ENCODE measurements at regions not wholly inside any gene's neighbourhood (a gene's known extent, or its start where the extent isn't known, plus 50 kb on each side); places are given as distances from the start of the nearest gene placed in this dataset.

DNA sequence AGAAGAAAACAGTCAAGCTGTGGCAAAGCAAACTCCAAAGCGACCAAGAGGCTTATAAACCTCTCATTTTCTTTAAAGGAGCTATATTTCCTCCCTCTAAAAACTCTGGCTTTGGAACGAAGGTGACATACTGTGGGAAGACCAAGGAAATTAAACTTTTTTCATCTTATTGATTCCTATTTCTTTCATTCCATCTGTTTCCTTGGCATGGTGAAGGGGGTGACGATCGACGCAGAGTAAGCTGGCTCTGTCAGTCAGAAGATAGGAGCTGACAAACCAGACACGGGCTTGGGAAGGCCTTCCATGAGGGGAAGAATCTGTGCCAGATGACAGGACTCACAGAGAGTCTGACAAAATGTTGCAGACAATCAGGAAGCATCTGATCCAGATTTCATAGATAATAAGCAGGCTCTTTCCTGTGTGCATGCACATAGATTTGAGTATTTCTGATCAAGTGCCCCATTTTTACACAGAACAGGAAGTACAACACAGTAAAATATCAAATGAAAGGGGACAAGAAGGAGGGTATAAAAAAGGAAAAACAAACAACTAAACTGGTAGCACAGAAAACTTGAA is 261.7 kb downstream of the SATB2 start:
- H3K18ac ChIP-seq (ENCODE audit: low read length) = no peak overlapping the region
- H3K79me1 ChIP-seq (ENCODE audit: low read depth, low read length) = no peaks in the 10 kb centered on the region
- H3K27ac ChIP-seq (replicated peaks; ENCODE audit: low read length) = no peak overlapping the region
- H3K4me3 ChIP-seq (ENCODE audit: low read length in 2 of 2) = no peak overlapping the region
- no peak overlapping the region for H2AFZ ChIP-seq (ENCODE audit: low read length)
- no peak overlapping the region for H2BK5ac ChIP-seq (ENCODE audit: low read length)
- no peak for DNase-seq (ENCODE audit: low spot score)
- H3K9ac ChIP-seq (ENCODE audit: low read depth, low read length, poor library complexity) = no peak overlapping the region
- no peak overlapping the region for H2BK15ac ChIP-seq (ENCODE audit: low read length)
- no peaks in the 10 kb centered on the region for H3K36me3 ChIP-seq (replicated peaks in 1 of 2; ENCODE audit: control insufficient read depth in 2 of 2, insufficient read depth in 2 of 2, low read length in 2 of 2)
- no peak overlapping the region for H4K8ac ChIP-seq (ENCODE audit: low read depth, low read length)
- no peak overlapping the region for H3K23ac ChIP-seq (ENCODE audit: low read depth, low read length, poor library complexity)
- H4K91ac ChIP-seq (ENCODE audit: low read depth, low read length, poor library complexity) = no peak overlapping the region
- no peak overlapping the region for H3K4ac ChIP-seq (ENCODE audit: low read length)
- no peak overlapping the region for H3K14ac ChIP-seq (ENCODE audit: low read length)
- H2AK5ac ChIP-seq (ENCODE audit: low read depth, low read length) = no peak overlapping the region
- no CpG with 5 or more reads among the region's 6 CpGs for WGBS, 2 donors (ENCODE audit: extremely low coverage in 2 of 2, insufficient read length in 2 of 2, insufficient replicate concordance in 1 of 2)
- H2BK120ac ChIP-seq (ENCODE audit: low read depth, low read length) = no peak overlapping the region
- H3K4me1 ChIP-seq (ENCODE audit: control insufficient read depth in 2 of 2, insufficient read depth in 1 of 2, low read depth in 1 of 2, low read length in 2 of 2) = peaks cover 5 to 17% of the 10 kb centered on the region in 2 donors
- H3K9me3 ChIP-seq (replicated peaks in 1 of 2; ENCODE audit: control insufficient read depth in 2 of 2, insufficient read depth in 1 of 2, low read depth in 1 of 2, low read length in 2 of 2) = no peaks in the 10 kb centered on the region
- no peak overlapping the region for H3K4me2 ChIP-seq (ENCODE audit: insufficient read depth, low read length, poor library complexity, severe bottlenecking)
- H2BK12ac ChIP-seq (ENCODE audit: low read length) = no peak overlapping the region
- H3K27me3 ChIP-seq (ENCODE audit: control insufficient read depth in 3 of 3, insufficient read depth in 3 of 3, low read depth in 1 of 3, low read length in 3 of 3) = no peaks in the 10 kb centered on the region

DNA sequence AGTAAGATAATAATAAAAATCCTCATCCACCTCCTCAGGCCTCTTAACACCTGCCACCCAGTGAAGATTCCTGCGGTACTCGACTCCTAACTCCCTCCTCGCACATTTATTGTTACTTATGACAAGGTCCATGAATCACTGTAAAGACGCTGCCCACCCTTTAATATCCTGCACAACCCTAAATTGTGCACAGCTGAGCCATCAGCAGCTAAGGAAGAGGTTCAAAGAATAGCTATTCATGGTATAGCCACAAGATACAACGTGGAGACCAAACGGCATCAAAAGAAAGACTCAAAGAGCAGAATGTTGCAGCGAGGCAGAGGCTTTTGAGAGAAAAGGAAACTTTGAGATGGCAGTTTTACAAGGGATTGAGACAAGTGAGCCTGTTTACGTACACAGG is 266.3 kb downstream of the SATB2 start:
- Histone ChIP-seq H3K18ac (ENCODE audit: low read length) (no peak overlapping the region), H2BK15ac (ENCODE audit: low read length) (no peak overlapping the region), H3K4me3 (ENCODE audit: low read length in 2 of 2) (no peak overlapping the region), H3K14ac (ENCODE audit: low read length) (no peak overlapping the region), H3K27me3 (ENCODE audit: control insufficient read depth in 3 of 3, insufficient read depth in 3 of 3, low read depth in 1 of 3, low read length in 3 of 3) (no peaks in the 10 kb centered on the region), H3K36me3 (replicated peaks in 1 of 2; ENCODE audit: control insufficient read depth in 2 of 2, insufficient read depth in 2 of 2, low read length in 2 of 2) (no peaks in the 10 kb centered on the region), H3K23ac (ENCODE audit: low read depth, low read length, poor library complexity) (no peak overlapping the region), H2BK120ac (ENCODE audit: low read depth, low read length) (no peak overlapping the region), H3K27ac (replicated peaks; ENCODE audit: low read length) (no peak overlapping the region), H3K9me3 (replicated peaks in 1 of 2; ENCODE audit: control insufficient read depth in 2 of 2, insufficient read depth in 1 of 2, low read depth in 1 of 2, low read length in 2 of 2) (no peaks in the 10 kb centered on the region), H3K4me1 (ENCODE audit: control insufficient read depth in 2 of 2, insufficient read depth in 1 of 2, low read depth in 1 of 2, low read length in 2 of 2) (peaks cover 5% of the 10 kb centered on the region in 2 donors), H4K91ac (ENCODE audit: low read depth, low read length, poor library complexity) (no peak overlapping the region), H4K8ac (ENCODE audit: low read depth, low read length) (no peak overlapping the region), H2AFZ (ENCODE audit: low read length) (peak overlapping the region; percentile 61), H2BK5ac (ENCODE audit: low read length) (no peak overlapping the region), H2BK12ac (ENCODE audit: low read length) (no peak overlapping the region), H3K4ac (ENCODE audit: low read length) (no peak overlapping the region), H3K9ac (ENCODE audit: low read depth, low read length, poor library complexity) (no peak overlapping the region), H3K79me1 (ENCODE audit: low read depth, low read length) (no peaks in the 10 kb centered on the region), H3K4me2 (ENCODE audit: insufficient read depth, low read length, poor library complexity, severe bottlenecking) (no peak overlapping the region), H2AK5ac (ENCODE audit: low read depth, low read length) (no peak overlapping the region)
- WGBS, 2 donors (ENCODE audit: extremely low coverage in 2 of 2, insufficient read length in 2 of 2, insufficient replicate concordance in 1 of 2) = no CpG with 5 or more reads among the region's 8 CpGs
- no peak for DNase-seq (ENCODE audit: low spot score)

DNA sequence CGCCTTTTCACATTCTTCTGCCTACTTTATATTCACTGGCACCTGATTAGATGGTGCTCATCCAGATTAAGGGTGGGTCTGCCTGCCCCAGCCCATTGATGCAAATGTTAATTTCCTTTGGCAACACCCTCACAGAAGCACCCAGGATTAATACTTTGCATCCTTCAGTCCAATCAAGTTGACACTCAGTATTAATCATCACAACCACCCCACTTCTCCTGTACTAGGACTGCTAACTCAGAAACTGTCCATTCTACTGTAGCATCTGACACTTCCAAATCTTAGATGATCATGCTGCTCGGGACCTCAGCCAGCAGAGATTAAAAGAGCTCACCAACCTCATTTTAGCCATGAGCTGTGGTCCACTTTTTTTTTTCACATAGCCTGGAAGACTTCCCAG is 268.5 kb downstream of the SATB2 start:
- H3K4me3 ChIP-seq (ENCODE audit: low read length in 2 of 2) = no peak overlapping the region
- WGBS, 2 donors (ENCODE audit: extremely low coverage in 2 of 2, insufficient read length in 2 of 2, insufficient replicate concordance in 1 of 2) = no CpG with 5 or more reads among the region's 2 CpGs
- H2AFZ ChIP-seq (ENCODE audit: low read length) = no peak overlapping the region
- H3K36me3 ChIP-seq (replicated peaks in 1 of 2; ENCODE audit: control insufficient read depth in 2 of 2, insufficient read depth in 2 of 2, low read length in 2 of 2) = no peaks in the 10 kb centered on the region
- H3K14ac ChIP-seq (ENCODE audit: low read length) = no peak overlapping the region
- H3K9me3 ChIP-seq (replicated peaks in 1 of 2; ENCODE audit: control insufficient read depth in 2 of 2, insufficient read depth in 1 of 2, low read depth in 1 of 2, low read length in 2 of 2) = no peaks in the 10 kb centered on the region
- no peak overlapping the region for H3K4ac ChIP-seq (ENCODE audit: low read length)
- no peak overlapping the region for H3K9ac ChIP-seq (ENCODE audit: low read depth, low read length, poor library complexity)
- H2BK120ac ChIP-seq (ENCODE audit: low read depth, low read length) = no peak overlapping the region
- H2BK5ac ChIP-seq (ENCODE audit: low read length) = no peak overlapping the region
- no peaks in the 10 kb centered on the region for H3K27me3 ChIP-seq (ENCODE audit: control insufficient read depth in 3 of 3, insufficient read depth in 3 of 3, low read depth in 1 of 3, low read length in 3 of 3)
- H2BK12ac ChIP-seq (ENCODE audit: low read length) = no peak overlapping the region
- H4K8ac ChIP-seq (ENCODE audit: low read depth, low read length) = no peak overlapping the region
- H3K27ac ChIP-seq (replicated peaks; ENCODE audit: low read length) = no peak overlapping the region
- H2BK15ac ChIP-seq (ENCODE audit: low read length) = no peak overlapping the region
- no peaks in the 10 kb centered on the region for H3K79me1 ChIP-seq (ENCODE audit: low read depth, low read length)
- no peak overlapping the region for H3K4me2 ChIP-seq (ENCODE audit: insufficient read depth, low read length, poor library complexity, severe bottlenecking)
- no peak overlapping the region for H2AK5ac ChIP-seq (ENCODE audit: low read depth, low read length)
- H4K91ac ChIP-seq (ENCODE audit: low read depth, low read length, poor library complexity) = no peak overlapping the region
- DNase-seq (ENCODE audit: low spot score) = no peak
- no peak overlapping the region for H3K18ac ChIP-seq (ENCODE audit: low read length)
- H3K4me1 ChIP-seq (ENCODE audit: control insufficient read depth in 2 of 2, insufficient read depth in 1 of 2, low read depth in 1 of 2, low read length in 2 of 2) = peaks cover 6 to 9% of the 10 kb centered on the region in 2 donors
- no peak overlapping the region for H3K23ac ChIP-seq (ENCODE audit: low read depth, low read length, poor library complexity)

DNA sequence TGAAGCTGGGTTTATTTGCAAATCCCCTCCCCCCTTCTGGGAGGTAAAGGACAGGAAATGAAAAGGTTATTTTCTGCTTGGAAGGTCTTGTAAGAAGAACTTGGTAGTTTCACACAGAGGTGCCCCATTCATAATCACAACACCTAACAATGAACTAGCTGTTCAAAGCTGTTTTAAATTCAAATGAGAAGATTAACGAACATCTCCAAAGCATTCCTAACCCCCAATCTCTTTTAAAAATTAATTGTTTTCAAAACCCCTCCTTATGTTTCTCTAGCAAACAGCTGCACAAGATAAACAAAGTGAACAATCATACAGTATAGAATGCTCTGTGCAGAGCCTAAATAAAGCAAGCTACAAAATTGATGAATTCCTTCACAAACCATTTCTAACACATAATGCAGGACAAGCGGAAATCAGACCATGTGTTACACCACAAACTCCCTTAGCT is 271.4 kb downstream of the SATB2 start:
- Histone ChIP-seq H3K4me3 (ENCODE audit: low read length in 2 of 2) (no peak overlapping the region), H3K14ac (ENCODE audit: low read length) (no peak overlapping the region), H3K18ac (ENCODE audit: low read length) (no peak overlapping the region), H2BK12ac (ENCODE audit: low read length) (no peak overlapping the region), H3K4me2 (ENCODE audit: insufficient read depth, low read length, poor library complexity, severe bottlenecking) (no peak overlapping the region), H3K36me3 (replicated peaks in 1 of 2; ENCODE audit: control insufficient read depth in 2 of 2, insufficient read depth in 2 of 2, low read length in 2 of 2) (no peaks in the 10 kb centered on the region), H3K4ac (ENCODE audit: low read length) (no peak overlapping the region), H3K27ac (replicated peaks; ENCODE audit: low read length) (no peak overlapping the region), H2AFZ (ENCODE audit: low read length) (peak overlapping the region; percentile 66), H3K79me1 (ENCODE audit: low read depth, low read length) (no peaks in the 10 kb centered on the region), H2AK5ac (ENCODE audit: low read depth, low read length) (no peak overlapping the region), H3K4me1 (ENCODE audit: control insufficient read depth in 2 of 2, insufficient read depth in 1 of 2, low read depth in 1 of 2, low read length in 2 of 2) (peaks cover 3 to 6% of the 10 kb centered on the region in 2 donors), H4K91ac (ENCODE audit: low read depth, low read length, poor library complexity) (no peak overlapping the region), H3K23ac (ENCODE audit: low read depth, low read length, poor library complexity) (no peak overlapping the region), H2BK120ac (ENCODE audit: low read depth, low read length) (no peak overlapping the region), H2BK15ac (ENCODE audit: low read length) (no peak overlapping the region), H3K9me3 (replicated peaks in 1 of 2; ENCODE audit: control insufficient read depth in 2 of 2, insufficient read depth in 1 of 2, low read depth in 1 of 2, low read length in 2 of 2) (no peaks in the 10 kb centered on the region), H3K27me3 (ENCODE audit: control insufficient read depth in 3 of 3, insufficient read depth in 3 of 3, low read depth in 1 of 3, low read length in 3 of 3) (no peaks in the 10 kb centered on the region), H3K9ac (ENCODE audit: low read depth, low read length, poor library complexity) (no peak overlapping the region), H4K8ac (ENCODE audit: low read depth, low read length) (no peak overlapping the region), H2BK5ac (ENCODE audit: low read length) (no peak overlapping the region)
- no CpG with 5 or more reads among the region's 2 CpGs for WGBS, 2 donors (ENCODE audit: extremely low coverage in 2 of 2, insufficient read length in 2 of 2, insufficient replicate concordance in 1 of 2)
- DNase-seq (ENCODE audit: low spot score) = no peak
